HG03442 (cell line): ENCODE measurements at regions not wholly inside any gene's neighbourhood (a gene's known extent, or its start where the extent isn't known, plus 50 kb on each side); places are given as distances from the start of the nearest gene placed in this dataset.
"Not testable (repeated sequence)": the region's sequence is repeated elsewhere in the genome, so short reads cannot be mapped to it uniquely, and the experiment has no call there.

Experiments
- ATAC-seq: cut with Tn5 transposase; IDR thresholded peaks from one replicate; pipeline ENCODE4 v1.9.1; 2021; ENCODE audit warnings: mild to moderate bottlenecking, moderate library complexity; ENCODE audit not compliant: unreplicated experiment

- ATAC-seq: peak; percentile 61
Observed at GRCh38 chr4:26044524-26044923, 130.5 kb downstream of the SMIM20 start.

- no peak for ATAC-seq
Observed at GRCh38 chr4:26044983-26045382, 131.0 kb downstream of the SMIM20 start.

GRCh38 chr4:26047795-26048194 lies 133.8 kb downstream of the SMIM20 start:
- ATAC-seq: no peak

GRCh38 chr4:26048378-26048882 lies 134.4 kb downstream of the SMIM20 start:
- ATAC-seq: no peak

- ATAC-seq: no peak
Observed at GRCh38 chr4:26048950-26049349, 134.9 kb downstream of the SMIM20 start.

GRCh38 chr4:26049447-26049846 lies 135.4 kb downstream of the SMIM20 start:
- no peak for ATAC-seq

GRCh38 chr4:26050212-26050643 lies 136.2 kb downstream of the SMIM20 start:
- peak; percentile 58 for ATAC-seq

GRCh38 chr4:26050671-26051070 lies 136.7 kb downstream of the SMIM20 start:
- no peak for ATAC-seq

GRCh38 chr4:26051240-26051639 lies 137.2 kb downstream of the SMIM20 start:
- ATAC-seq: no peak

- ATAC-seq: no peak
Observed at GRCh38 chr4:26052663-26053541, 138.9 kb downstream of the SMIM20 start.

- no peak for ATAC-seq
Observed at GRCh38 chr4:26053761-26054160, 139.7 kb downstream of the SMIM20 start.

GRCh38 chr4:26055855-26056254 lies 141.8 kb downstream of the SMIM20 start:
- no peak for ATAC-seq

GRCh38 chr4:26056406-26056805 lies 142.4 kb downstream of the SMIM20 start:
- no peak for ATAC-seq

GRCh38 chr4:26057839-26058238 lies 143.8 kb downstream of the SMIM20 start:
- ATAC-seq: not testable (repeated sequence)

- ATAC-seq: peak; percentile 94
Observed at GRCh38 chr4:26058537-26058936, 144.5 kb downstream of the SMIM20 start.

- no peak for ATAC-seq
Observed at GRCh38 chr4:26059391-26060154, 145.6 kb downstream of the SMIM20 start.

GRCh38 chr4:26060286-26060685 lies 146.3 kb downstream of the SMIM20 start:
- no peak for ATAC-seq

GRCh38 chr4:26061248-26061986 lies 147.4 kb downstream of the SMIM20 start:
- ATAC-seq: no peak

- ATAC-seq: no peak
Observed at GRCh38 chr4:26062215-26062614, 148.2 kb downstream of the SMIM20 start.

GRCh38 chr4:26064009-26064408 lies 150.0 kb downstream of the SMIM20 start:
- not testable (repeated sequence) for ATAC-seq

GRCh38 chr4:26065833-26066232 lies 151.8 kb downstream of the SMIM20 start:
- ATAC-seq: no peak
